ENCODE measurements at regions not wholly inside any gene's neighbourhood (a gene's known extent, or its start where the extent isn't known, plus 50 kb on each side); places are given as distances from the start of the nearest gene placed in this dataset.

DNA sequence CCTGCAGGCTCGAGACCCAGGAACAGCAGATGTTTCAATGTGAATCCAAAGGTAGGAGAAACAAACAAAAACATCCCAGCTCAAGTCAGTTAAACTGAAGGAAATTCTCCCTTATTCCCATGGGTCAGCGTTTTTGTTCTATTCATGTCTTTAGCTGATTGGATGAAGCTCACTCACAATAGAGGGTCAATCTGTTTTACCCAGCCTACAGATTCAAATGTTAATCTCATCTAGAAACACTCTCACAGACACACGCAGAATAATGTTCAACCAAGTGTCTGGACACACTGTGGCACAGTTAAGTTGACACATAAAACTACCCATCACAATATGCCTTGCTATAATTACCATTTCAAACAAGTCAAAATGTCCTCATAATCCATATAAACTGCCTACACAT, 180.6 kb upstream of the CDH8 start:
- no peak for DNase-seq (ENCODE audit: low read depth)

DNA sequence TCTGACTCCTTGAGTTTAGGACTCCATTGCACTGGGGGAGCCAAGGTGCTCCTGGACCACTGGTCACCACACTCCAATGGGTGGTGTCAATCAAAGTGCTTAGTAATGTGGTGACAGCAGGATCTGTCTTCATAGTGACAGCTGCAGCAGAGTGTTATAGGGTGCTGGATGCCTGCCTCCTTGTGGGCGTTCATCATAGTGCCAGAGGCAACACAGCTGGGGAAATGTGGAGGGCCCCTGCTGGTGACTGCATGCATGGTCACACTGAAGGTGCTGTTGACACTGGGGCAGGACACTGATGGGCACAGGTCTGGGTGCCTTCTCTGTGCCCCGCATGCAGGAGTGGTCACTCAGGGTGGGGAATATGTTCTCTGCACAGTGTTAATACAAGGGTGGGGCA, 177.5 kb upstream of the CDH8 start:
- DNase-seq (ENCODE audit: low read depth), result no peak

- no peak for DNase-seq (ENCODE audit: low read depth)
These were observed 172.7 kb upstream of the CDH8 start for GRCh38 chr16:62208934-62209333.

GRCh38 chr16:62205459-62205858, 169.2 kb upstream of the CDH8 start:
- no peak for DNase-seq (ENCODE audit: low read depth)

- no peak for DNase-seq (ENCODE audit: low read depth)
These were observed 165.7 kb upstream of the CDH8 start for GRCh38 chr16:62201911-62202310.

- DNase-seq (ENCODE audit: low read depth), result no peak
These were observed 158.6 kb upstream of the CDH8 start for GRCh38 chr16:62194828-62195227.

- DNase-seq (ENCODE audit: low read depth), result no peak
These were observed 154.2 kb upstream of the CDH8 start for GRCh38 chr16:62190426-62190825.

DNA sequence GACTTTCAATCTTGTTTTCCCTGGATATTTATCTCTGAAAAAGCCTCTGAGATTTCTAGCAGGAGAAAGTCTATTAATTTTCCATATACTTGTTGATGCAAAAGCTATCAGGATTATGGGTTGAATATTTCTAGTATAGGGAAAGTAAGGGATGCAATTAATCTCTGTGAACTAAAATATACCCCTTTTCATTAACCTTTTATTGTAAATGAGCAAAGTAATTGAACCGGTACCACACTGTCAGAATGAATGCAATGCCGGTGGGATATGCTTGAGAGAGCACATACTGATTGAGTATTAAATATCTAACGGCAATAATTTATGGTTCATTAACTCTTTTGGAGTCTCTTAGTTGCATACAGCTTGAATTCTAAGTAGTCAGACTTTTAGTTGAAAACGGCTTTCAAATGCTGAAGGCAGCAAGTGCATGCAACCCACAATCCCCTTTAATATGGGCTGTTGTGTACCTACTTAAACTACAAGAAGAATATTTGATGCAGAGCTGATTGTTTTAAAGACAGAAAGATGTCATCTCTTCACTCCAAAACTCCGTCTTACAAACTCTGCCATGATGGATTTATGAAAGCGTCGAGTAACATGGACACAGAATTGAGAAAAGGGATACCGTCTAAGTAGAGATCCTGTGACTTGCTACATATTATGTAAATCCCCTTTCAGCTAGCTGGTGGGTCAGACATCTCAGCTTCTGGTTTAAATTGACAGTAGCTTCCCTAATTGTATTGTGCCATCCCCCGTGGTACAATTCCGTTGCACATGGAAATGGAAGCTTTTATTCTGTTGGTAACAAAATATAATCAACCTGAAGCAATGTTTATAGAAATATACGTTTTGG, 141.3 kb upstream of the CDH8 start:
- no peak for DNase-seq (ENCODE audit: low read depth)

GRCh38 chr16:62170642-62171041, 134.4 kb upstream of the CDH8 start:
- no peak for DNase-seq (ENCODE audit: low read depth)

DNA sequence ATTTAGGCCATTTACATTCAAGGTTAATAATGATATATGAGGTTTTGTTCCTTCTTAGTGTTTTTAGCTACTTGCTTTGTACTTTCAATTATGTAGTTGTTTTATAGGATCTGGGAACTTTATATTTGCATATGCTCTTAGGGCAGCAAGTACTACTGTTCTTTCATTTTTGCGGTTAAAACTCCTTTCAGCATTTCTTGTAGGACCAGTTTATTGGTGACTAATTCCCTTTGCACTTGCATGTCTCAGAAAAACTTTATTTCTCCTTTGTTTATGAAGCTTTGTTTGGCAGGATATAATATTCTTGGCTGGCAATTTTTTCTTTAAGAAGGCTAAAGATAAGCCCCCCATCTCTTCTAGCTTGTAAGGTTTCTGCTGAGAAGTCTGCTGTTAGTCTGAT, 131.3 kb upstream of the CDH8 start:
- DNase-seq (ENCODE audit: low read depth), result no peak

DNA sequence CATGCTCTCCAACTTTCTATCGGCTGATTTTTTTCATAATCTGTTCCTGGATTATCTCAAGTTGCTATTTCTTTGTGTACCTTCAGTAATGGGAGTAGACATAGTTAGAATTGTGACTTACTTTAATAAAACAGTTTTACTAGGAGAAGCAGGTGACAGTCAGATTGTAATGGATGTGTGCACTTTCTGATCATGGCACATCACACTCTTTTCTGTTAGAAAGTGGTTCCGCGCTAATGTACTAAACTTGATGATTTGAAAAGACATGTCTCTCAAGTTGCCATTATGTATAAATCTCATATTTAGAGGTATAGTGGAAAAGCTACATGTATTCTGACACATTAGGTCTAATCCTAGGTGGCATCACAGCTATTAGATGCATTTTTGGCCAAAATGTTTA, 121.3 kb upstream of the CDH8 start:
- no peak for DNase-seq (ENCODE audit: low read depth)

DNA sequence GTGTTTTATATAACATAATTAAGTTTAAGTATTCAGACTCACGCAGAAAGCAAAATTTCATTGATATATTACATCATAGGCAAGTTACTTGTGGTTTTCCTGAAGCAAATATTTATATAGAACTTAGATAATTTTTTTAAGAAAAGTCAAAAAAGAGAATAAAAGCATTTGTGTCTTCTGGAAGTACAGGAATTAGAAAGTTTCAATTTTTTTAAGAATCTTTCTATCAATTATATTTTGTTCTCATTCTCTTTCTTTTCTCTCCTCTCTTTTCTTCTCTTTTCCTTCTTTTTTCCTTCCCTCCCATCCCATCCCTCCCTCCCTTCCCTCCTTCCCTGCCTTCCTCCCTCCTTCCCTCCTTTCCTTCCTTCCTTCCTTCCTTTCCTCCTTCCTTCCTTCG, 120.7 kb upstream of the CDH8 start:
- no peak for DNase-seq (ENCODE audit: low read depth)

DNA sequence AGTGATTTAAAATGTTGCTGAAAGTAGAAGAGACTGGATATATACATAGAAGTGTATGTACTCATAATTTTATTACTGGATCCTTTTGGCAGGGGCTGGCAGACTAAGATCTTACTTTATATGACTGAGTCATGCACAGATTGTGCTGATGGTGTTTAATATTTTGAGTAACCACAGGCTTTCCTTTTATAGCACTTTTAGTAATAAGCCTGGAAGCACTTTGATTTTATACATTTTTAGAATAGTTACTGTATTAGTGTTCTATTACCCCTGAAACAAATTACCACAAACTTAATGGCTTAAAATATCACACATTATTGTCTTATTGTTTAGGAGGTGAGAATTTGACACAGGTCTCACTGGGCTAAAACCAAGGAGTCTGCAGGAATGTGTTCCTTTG, 113.4 kb upstream of the CDH8 start:
- no peak for DNase-seq (ENCODE audit: low read depth)

DNA sequence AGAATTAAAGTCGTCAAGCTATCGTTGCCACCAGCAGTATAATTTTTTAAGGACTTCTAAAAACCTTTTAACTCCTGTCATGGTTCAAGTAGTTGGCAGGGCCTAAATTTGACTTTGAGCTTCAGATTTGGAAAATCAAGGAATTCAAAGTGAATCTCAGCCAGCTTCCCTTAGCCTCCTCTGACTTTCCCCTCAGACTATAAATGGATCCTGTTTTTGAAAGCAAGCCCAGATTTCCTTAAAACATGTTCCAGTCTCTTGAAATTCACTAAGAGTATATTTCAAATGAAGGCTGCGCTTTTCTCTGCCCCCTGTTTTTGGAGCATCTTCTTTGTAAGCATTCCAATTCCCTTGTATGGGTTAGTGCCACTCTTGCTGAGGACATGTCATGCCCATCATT, 101.8 kb upstream of the CDH8 start:
- DNase-seq (ENCODE audit: low read depth), result no peak

DNA sequence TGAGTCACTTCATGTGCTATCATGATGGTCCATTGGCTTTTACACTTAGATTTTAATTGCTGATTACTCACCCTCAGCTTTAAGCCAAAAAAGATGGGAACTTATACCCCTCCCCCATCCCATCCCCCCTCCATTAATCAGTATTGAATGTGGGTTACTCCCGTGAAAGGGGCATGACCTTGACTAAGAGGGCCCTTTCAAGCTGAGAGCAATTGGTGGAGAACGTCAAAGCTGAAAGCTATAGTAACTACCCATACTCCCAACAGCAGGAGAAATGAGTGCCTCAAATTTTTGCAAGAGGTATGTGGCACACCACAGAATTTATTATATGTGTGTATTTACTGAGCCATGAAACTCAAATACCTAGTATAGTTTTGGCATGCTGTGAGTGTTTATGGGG, 99.7 kb upstream of the CDH8 start:
- DNase-seq (ENCODE audit: low read depth), result no peak

DNA sequence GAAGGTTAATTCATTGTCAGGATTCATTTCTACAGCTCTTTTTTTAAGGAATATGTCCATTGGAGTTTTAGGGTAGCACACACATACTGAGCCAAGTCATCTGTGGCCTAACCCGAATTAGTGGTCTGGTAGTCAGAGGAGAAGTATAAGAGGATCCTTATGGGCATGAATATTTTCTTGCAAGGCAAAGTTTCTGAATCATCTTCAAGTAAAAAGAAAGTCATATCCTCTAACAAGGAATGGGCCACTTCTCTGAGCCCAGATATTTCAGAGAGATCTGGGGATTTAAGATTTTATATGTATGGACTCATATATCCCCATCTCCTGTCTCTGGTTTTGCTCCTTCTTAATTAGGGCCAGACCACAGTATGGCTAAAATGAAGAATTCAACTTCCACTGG, 99.2 kb upstream of the CDH8 start:
- no peak for DNase-seq (ENCODE audit: low read depth)

- no peak for DNase-seq (ENCODE audit: low read depth)
These were observed 93.9 kb upstream of the CDH8 start for GRCh38 chr16:62130101-62130500.

DNA sequence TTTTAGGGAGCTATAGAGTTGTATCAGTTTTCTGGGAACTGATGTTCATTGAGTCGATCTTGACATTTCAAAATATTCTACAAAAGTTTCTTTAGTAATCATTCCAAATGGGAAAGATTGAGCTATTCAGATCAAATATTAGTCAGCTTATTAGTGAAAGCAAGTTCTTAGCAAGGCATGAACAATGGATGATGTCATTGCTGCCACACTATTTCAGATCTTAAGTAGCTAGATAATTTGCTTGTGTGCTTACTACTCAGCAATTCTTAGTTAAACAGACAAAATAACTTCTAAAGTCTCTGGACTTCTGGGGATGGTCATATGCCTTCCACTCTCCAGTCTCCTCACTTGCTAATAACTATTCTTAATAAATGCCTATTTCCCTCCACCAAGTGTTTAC, 69.0 kb upstream of the CDH8 start:
- DNase-seq (ENCODE audit: low read depth), result no peak

DNA sequence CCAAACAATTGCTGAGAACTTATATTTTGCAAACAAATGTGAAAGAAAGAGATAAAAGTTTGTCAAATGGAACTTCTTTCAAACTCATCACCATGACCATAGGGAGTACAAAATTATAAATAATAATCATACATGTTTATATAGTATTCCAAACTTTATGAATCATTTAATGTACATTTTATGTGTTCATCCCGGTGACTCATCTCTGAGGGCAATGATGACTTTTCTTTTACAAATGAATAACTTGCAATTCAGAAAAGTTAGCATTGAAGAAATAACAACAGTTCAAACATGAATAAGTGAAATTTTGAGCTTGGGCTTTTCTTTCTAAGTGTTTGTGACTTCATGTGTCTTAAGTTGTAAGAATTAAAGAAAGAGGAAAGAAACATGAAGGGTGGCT, 66.3 kb upstream of the CDH8 start:
- DNase-seq (ENCODE audit: low read depth), result no peak

GRCh38 chr16:62100651-62101050, 64.4 kb upstream of the CDH8 start:
- DNase-seq (ENCODE audit: low read depth), result no peak

DNA sequence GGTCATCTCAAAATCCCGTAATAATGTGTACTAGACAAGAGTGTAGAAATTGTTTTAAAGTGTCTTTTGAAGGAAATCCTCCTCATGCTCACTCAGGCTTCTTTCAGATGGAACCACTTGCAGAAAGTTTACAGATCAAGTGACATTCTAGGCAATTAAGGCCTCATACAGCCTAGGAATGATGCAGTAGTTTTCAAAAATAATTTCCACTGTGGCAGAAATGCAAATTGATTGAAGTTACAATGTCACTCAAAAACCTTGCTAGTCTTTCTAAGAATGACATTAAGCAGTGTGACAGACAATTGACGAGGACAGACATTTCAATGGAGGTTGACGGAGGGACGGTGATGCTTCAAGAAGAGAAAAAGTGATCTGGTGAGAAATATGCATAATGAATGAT, 53.5 kb upstream of the CDH8 start:
- no peak for DNase-seq (ENCODE audit: low read depth)

DNA sequence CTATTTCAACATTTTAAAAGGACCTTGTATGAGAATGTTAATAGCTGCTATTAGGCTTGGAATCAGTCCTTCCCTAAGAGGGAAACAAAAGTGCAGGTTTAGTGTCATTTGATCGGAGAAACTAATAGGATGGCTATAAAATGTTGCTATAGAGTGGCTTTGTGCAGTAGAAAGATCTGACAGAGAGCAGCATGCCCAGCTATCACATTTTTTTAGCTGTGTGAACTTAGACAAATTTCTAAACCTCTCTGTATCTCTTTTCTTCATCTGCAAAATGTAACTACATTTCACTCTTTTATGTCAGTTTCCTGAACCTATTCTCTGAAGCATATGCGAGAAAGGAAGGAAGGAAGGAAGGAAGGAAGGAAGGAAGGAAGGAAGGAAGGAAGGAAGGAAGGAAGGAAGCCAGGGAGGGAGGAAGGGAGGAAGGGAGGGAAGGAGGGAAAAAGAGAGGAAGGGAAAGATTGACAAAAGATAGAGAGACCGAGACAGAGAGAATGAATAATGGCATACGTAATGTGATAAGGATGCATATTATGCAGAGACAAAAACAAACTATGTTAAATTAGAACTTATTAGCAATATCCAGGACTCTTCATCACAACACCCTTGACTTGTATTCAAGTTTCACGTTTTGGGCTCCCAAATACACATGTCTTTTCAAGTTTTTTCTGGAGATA, 52.6 kb upstream of the CDH8 start:
- DNase-seq (ENCODE audit: low read depth), result no peak
